Cerebellar cortex (tissue), 1 donor: ENCODE measurements at regions not wholly inside any gene's neighbourhood (a gene's known extent, or its start where the extent isn't known, plus 50 kb on each side); places are given as distances from the start of the nearest gene placed in this dataset.

Experiments
- DNase-seq: peaks from one replicate; pipeline ENCODE4 v3.0.0-alpha.2; 2015; ENCODE audit warnings: low spot score

- peak; percentile 47 for DNase-seq
These were observed 110.4 kb upstream of the RAB27B start for GRCh38 chr18:54717673-54718407.

GRCh38 chr18:54718408-54718773, 109.9 kb upstream of the RAB27B start:
- DNase-seq = no peak

GRCh38 chr18:54720620-54721019, 107.7 kb upstream of the RAB27B start:
- DNase-seq = no peak

- no peak for DNase-seq
These were observed 102.1 kb upstream of the RAB27B start for GRCh38 chr18:54726143-54726542.

DNA sequence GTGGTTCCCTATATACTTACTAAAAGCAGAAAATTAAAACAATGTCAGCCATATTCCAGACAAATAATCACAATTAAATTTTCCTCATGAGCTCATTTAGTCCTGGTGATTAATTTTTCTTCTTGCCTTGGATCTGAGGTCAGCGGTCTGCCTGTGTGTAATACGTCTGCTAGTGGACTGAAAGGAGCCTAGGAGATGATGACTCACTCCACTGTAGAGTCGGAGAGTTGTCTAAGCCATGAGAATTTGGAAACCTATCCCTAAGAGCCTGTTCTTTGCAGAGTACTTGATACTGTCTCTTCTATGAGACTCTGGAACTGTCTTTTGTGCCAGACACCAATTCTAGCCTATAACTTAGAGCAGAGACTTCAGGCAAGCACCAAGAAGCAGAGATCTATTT, 94.2 kb upstream of the RAB27B start:
- DNase-seq = no peak

DNA sequence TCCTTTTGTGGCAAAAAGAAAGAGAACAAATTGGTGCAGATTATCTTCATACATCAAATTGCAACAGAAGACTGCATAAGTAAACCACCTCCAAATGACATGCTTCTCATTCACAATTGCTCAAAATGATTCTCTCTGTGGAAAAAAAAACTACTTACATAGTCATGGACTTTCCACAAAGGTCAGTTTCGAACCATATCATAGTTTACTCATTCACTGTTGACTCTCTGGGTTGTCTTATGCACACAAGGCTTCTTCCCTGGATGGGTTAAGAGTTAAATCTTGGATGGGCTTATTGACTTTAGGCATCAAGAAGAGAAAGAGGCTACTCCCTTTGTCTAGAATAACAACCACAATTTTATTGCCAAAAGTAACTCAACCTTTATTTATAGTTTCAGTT, 91.3 kb upstream of the RAB27B start:
- DNase-seq = no peak

GRCh38 chr18:54737986-54738385, 90.3 kb upstream of the RAB27B start:
- no peak for DNase-seq

DNA sequence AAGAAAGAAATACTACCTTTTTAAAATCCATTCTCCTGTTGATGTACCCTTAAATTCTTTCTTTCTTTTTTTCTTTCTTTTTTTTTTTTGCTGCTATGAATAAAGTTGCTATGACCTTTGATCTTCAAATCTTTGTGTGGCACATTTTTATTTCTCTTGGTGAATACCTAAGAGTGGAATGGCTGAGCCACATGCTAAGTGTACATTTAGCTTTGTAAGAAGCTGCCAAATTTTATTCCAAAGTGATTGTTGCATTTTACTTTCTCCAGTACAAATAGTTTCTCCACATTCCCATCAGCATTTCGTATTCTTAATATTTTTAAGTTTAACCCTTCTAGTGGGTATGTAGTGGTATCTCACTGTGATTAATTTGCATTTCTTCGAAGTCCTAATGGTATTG, 88.8 kb upstream of the RAB27B start:
- no peak for DNase-seq

DNA sequence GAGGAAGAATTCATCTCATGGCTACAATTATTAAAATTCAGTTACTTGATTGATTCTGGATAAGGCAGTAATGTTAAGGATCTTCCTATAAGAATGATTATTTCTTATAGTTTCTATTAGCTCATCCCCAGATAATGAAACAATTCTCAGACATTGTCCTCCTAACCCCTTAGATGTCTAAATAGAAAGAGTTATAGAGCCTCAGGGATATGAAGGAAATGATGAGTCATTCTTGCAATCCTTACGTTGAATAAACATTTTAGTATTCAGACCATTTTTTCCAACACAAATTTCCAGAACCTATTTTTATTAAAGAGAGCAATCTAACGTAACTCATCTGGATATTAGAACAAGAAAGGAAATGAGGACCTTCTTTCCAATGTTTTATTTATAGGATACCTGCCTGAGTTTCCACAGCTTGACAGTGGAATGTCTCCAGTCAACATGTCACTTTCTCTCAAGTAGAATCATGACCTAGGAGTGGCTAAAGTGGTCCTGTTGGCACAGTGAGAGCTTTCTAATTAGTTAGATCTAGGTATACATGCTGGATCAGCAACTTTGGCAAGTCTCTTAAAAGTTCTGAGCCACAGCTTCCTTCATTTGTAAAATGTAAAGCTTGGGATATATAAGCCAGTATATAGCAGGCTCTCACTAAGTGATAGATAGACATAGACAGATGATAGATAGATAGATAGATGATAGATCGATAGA, 88.0 kb upstream of the RAB27B start:
- DNase-seq = no peak

- DNase-seq = no peak
These were observed 86.2 kb upstream of the RAB27B start for GRCh38 chr18:54742120-54742519.

DNA sequence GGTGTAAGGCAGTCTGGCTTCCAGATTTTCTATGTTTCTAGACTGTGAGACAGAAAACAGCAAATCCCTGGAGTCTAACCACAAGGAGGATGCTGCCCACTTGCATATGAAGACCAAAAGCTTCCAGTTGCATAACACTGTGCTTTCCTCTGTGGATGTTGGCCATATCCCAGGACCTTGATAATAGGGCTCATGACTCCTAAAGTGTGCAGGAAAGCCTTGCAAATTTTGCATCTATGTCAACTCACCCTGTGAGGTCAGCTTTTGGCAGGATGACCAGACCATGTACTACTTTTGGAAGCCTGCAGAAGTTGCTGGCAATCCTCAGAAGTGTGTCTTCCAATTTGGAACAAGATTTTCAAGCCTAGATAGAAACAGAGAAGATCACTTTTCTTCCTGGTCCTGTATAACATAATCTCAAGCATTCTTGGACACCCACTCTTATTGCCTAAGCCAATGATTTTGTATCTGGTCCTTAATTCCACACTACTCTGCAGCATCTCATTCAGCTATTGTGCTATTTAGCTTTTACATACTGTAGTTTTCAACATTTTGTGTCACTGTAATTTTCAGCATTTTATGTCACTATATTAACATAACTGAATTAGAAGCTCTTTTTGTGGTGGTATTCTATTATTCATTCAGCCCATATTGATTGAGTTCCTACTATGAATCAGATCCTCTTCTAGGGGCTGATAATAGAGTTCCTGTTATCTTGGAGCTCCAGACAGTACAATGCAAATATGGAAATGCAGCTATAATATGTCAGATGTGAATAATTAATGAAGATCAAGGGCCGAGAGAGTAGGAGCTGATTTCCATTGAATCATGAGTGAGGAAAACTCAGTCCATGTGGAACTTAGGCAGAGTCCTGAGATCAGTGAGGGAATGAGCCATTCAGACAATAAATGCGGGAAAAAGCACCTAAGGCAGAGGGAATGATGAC, 85.3 kb upstream of the RAB27B start:
- DNase-seq = peak; percentile 65

DNA sequence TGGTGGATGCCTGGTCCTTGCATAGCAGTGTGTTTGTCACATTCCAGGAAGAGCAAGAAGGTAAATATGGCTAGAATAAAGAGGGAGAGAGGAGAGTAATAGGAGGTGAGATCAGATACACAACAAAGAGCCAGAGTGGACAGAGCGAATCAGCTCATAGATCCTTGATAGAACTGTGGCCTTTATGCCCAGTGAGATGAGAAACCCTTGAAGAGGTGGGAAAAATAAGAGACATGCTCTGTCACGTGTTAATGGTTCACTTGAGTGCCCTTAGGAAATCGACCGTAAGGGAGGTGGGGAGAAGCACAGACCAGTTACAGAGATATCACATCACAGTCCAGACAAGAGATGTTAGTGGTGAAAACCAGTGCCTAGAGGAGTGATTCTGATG, 84.7 kb upstream of the RAB27B start:
- no peak for DNase-seq

GRCh38 chr18:54749291-54749690, 79.0 kb upstream of the RAB27B start:
- DNase-seq = no peak

DNA sequence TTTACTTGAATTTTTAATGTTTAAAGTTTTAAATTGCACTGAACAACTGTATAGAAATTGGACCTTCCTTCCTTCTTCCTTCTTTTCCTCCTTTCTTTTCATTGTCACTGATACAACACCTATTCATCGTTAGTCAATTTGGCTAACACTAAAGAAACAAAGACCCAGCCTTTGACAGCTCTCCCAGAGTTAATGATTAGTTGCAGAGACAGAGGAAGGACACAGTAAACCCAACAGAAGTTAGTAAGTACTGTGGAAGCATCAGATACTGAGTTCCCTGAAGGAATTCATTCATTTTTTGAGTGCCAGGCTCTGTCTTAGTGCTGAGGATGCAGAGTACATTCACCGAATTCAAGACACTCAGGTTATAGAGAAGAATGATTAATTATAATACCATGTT, 77.9 kb upstream of the RAB27B start:
- no peak for DNase-seq

- no peak for DNase-seq
These were observed 76.1 kb upstream of the RAB27B start for GRCh38 chr18:54752185-54752584.

DNA sequence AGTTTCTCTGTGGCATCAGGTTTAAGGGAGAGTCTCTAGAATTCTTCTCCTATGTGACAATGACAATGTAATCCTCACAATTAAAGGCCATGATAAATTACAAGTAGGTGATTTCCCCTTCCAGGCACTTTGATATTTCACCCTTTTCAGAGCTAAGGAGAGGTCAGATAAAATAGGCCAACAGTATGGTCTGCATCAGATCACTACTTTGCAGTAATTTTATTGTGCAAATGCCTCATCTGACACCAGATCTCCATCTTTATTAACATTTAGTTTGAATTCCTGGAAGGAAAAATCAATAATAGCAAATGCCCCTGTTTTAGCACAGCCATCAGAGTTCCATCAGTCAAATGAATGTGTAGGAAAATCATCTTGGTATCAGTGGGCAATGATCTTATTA, 72.8 kb upstream of the RAB27B start:
- DNase-seq = no peak

- DNase-seq = no peak
These were observed 65.9 kb upstream of the RAB27B start for GRCh38 chr18:54762386-54762785.

DNA sequence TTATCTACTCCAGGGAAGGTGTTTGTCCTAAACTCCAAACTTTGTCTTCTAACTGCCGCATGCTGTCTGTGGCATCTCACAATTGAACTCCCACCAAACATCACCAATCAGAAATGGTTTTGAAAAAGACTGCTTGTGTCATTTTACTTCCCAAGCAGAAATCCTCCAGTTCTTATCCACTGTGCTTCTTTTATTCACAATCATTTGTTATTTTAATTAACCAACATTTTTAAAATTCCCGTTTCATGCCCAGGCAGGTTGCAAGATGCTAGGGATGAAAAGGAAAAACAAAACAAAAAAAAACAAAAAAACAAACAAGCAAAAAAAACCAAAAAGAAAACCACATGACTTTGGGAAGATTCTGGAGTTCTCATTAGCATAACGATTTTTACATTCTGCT, 63.5 kb upstream of the RAB27B start:
- no peak for DNase-seq

DNA sequence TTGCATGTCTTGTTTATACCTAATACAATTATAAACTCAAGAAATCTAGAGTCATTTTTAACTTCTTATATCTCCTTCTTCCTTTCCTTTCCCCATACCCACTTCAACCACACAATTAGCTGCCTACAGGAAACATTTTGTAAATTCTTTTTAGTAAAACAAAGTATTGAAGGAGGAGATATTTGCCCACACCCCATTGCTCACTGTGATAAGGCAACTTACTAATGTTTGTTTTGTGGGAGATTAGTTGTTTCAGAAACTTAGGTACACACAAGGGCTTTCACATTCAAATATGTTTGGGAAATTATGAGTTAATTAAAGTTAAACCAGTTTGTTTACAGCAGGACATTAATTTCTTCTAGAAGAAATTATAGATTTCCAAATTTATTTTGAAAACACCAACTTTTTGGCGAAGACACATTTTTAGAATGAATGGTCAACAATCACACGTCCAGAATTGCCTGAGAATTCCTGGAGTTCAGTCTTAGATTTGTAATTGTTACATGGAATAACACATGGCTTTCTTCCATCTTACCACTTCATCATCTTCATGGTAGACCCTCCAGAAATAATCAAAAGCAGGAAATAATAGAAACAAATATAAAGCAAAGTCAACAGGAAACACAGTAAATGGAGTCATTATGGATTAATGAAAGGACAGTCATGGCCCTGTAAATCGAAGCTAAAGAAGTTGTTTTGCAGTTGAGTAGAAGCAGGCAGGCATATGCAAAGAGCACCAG, 62.5 kb upstream of the RAB27B start:
- DNase-seq = no peak

GRCh38 chr18:54766634-54767033, 61.6 kb upstream of the RAB27B start:
- no peak for DNase-seq

GRCh38 chr18:54767098-54767497, 61.2 kb upstream of the RAB27B start:
- no peak for DNase-seq
